Mucosa of rectum (tissue), 2 donors: ENCODE measurements at regions not wholly inside any gene's neighbourhood (a gene's known extent, or its start where the extent isn't known, plus 50 kb on each side); places are given as distances from the start of the nearest gene placed in this dataset.

ENCODE experiments used
- H3K27ac ChIP-seq, 2 donors: one replicate each; pipeline ENCODE4 v1.7.0; 2013; ENCODE audit warnings: inconsistent platforms in 2 of 2, low read depth in 2 of 2, low read length in 2 of 2
- H3K27me3 ChIP-seq, 2 donors: one replicate each; pipeline ENCODE4 v1.7.0; 2013; ENCODE audit warnings: low read length in 2 of 2; ENCODE audit not compliant: control insufficient read depth in 2 of 2, insufficient read depth in 2 of 2
- H3K36me3 ChIP-seq, 2 donors: one replicate each; pipeline ENCODE4 v1.7.0; 2013; ENCODE audit warnings: low read length in 2 of 2; ENCODE audit not compliant: control insufficient read depth in 2 of 2, insufficient read depth in 2 of 2
- H3K4me1 ChIP-seq, 2 donors: one replicate each; pipeline ENCODE4 v1.7.0; 2013; ENCODE audit warnings: low read length in 2 of 2, mild to moderate bottlenecking in 1 of 2; ENCODE audit not compliant: control insufficient read depth in 2 of 2, insufficient read depth in 2 of 2
- H3K4me3 ChIP-seq, 2 donors: one replicate each; pipeline ENCODE4 v1.7.0; 2013; ENCODE audit warnings: low read length in 2 of 2
- H3K9ac ChIP-seq, 2 donors: one replicate each; pipeline ENCODE4 v1.7.0; 2013; ENCODE audit warnings: low read length in 2 of 2, low read depth in 1 of 2, mild to moderate bottlenecking in 1 of 2
- H3K9me3 ChIP-seq, 2 donors: one replicate each; pipeline ENCODE4 v1.7.0; 2013; ENCODE audit warnings: low read length in 2 of 2; ENCODE audit not compliant: control insufficient read depth in 2 of 2
- donor health status: healthy.
- donor health status: Normal muscosa, but diverticular disease.

- H3K27me3 ChIP-seq = peaks cover 0 to 7% of the 10 kb centered on the region in 2 donors
- no peak overlapping the region for H3K9ac ChIP-seq
- H3K4me1 ChIP-seq = no peaks in the 10 kb centered on the region
- H3K27ac ChIP-seq = no peak overlapping the region
- H3K36me3 ChIP-seq = no peaks in the 10 kb centered on the region
- H3K9me3 ChIP-seq = no peaks in the 10 kb centered on the region
- no peak overlapping the region for H3K4me3 ChIP-seq
Measured at GRCh38 chr5:176725521-176726280, 78.4 kb downstream of the TSPAN17 start.

GRCh38 chr5:176726746-176727527 lies 79.7 kb downstream of the TSPAN17 start:
- no peak overlapping the region for H3K9ac ChIP-seq
- peaks cover 0 to 7% of the 10 kb centered on the region in 2 donors for H3K27me3 ChIP-seq
- H3K4me3 ChIP-seq = no peak overlapping the region
- H3K36me3 ChIP-seq = no peaks in the 10 kb centered on the region
- H3K27ac ChIP-seq = no peak overlapping the region
- H3K4me1 ChIP-seq = no peaks in the 10 kb centered on the region
- H3K9me3 ChIP-seq = no peaks in the 10 kb centered on the region

DNA sequence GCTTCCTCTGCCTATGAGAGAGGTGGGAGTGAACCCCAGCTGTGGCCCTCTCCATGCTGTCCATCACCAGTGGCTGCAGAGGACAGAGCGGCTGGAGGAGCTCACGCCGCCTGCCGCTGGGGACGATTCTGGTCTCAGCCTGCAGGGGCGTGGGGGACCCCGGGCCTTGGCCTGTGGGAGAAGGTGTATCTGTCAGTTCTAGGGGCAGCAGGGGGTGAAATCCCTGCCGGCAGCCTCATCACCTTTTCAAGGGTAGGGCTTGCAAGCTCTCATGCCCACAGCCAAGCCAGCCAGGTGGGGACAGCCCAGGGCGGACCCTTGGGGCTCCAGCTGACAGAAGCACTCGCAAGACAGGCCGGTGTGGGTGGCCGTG lies 80.2 kb downstream of the TSPAN17 start:
- Histone ChIP-seq H3K27me3 (peaks cover 0 to 7% of the 10 kb centered on the region in 2 donors), H3K9me3 (no peaks in the 10 kb centered on the region), H3K4me3 (no peak overlapping the region), H3K4me1 (no peaks in the 10 kb centered on the region), H3K36me3 (no peaks in the 10 kb centered on the region), H3K27ac (no peak overlapping the region), H3K9ac (no peak overlapping the region)

- H3K27me3 ChIP-seq = peaks cover 0 to 7% of the 10 kb centered on the region in 2 donors
Measured at GRCh38 chr5:176727983-176728675, 80.8 kb downstream of the TSPAN17 start.

GRCh38 chr5:176728831-176729251 lies 81.5 kb upstream of the UNC5A start:
- no peaks in the 10 kb centered on the region for H3K4me1 ChIP-seq
- H3K27ac ChIP-seq = no peak overlapping the region
- H3K27me3 ChIP-seq = peaks cover 0 to 7% of the 10 kb centered on the region in 2 donors
- no peak overlapping the region for H3K9ac ChIP-seq
- H3K9me3 ChIP-seq = no peaks in the 10 kb centered on the region
- H3K36me3 ChIP-seq = no peaks in the 10 kb centered on the region
- no peak overlapping the region for H3K4me3 ChIP-seq

More at GRCh38 chr5:176727983-176728675, 80.8 kb downstream of the TSPAN17 start:
- Histone ChIP-seq H3K27ac (no peak overlapping the region), H3K9ac (no peak overlapping the region), H3K9me3 (no peaks in the 10 kb centered on the region), H3K4me1 (no peaks in the 10 kb centered on the region), H3K36me3 (no peaks in the 10 kb centered on the region), H3K4me3 (no peak overlapping the region)

DNA sequence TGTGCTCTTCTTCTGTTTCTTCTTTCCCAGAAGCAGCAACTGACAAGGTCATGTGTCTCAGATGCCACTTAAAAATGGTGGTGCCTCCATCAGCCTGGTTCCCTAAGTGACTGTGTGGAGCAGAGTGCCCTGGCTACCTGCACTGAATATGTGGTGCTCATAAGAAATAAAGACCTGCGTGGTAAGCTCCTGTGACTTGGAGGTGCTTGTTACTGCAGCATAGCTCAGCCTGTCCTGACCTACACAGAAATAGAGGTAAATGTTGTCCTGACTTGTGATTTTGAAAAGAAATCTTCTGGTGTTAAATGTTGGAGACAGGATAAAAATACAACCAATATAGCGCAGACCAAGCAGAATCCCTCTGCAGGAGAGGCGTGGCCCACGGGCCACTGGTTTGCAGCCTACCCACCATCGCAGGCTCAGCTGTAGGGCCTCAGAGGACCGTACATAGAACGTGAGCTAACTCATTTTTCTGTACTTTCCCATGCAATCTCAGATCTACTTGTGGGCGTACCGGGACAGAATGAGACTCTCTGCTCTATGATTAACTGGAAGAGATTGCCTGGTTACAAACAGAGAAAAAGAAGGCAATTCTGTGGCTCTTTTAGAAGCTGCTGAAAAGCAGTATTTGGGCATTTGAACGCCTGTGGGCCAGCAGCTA lies 79.4 kb upstream of the UNC5A start:
- H3K4me3 ChIP-seq = no peak overlapping the region
- H3K27ac ChIP-seq = no peak overlapping the region
- H3K9me3 ChIP-seq = no peaks in the 10 kb centered on the region
- peaks cover 0 to 7% of the 10 kb centered on the region in 2 donors for H3K27me3 ChIP-seq
- H3K9ac ChIP-seq = no peak overlapping the region
- no peaks in the 10 kb centered on the region for H3K4me1 ChIP-seq
- H3K36me3 ChIP-seq = no peaks in the 10 kb centered on the region

GRCh38 chr5:176731506-176732160 lies 78.7 kb upstream of the UNC5A start:
- no peaks in the 10 kb centered on the region for H3K36me3 ChIP-seq
- no peaks in the 10 kb centered on the region for H3K9me3 ChIP-seq
- no peak overlapping the region for H3K4me3 ChIP-seq
- H3K27me3 ChIP-seq = peaks cover 3 to 5% of the 10 kb centered on the region in 2 donors
- no peak overlapping the region for H3K27ac ChIP-seq
- no peaks in the 10 kb centered on the region for H3K4me1 ChIP-seq
- H3K9ac ChIP-seq = no peak overlapping the region

- Histone ChIP-seq H3K9me3 (no peaks in the 10 kb centered on the region), H3K27me3 (peaks cover 3 to 4% of the 10 kb centered on the region in 2 donors), H3K27ac (no peak overlapping the region)
Measured at GRCh38 chr5:176732306-176732705, 78.1 kb upstream of the UNC5A start.

GRCh38 chr5:176732736-176733405 lies 77.5 kb upstream of the UNC5A start:
- no peak overlapping the region for H3K27ac ChIP-seq
- no peak overlapping the region for H3K4me3 ChIP-seq
- no peak overlapping the region for H3K9ac ChIP-seq
- no peaks in the 10 kb centered on the region for H3K36me3 ChIP-seq
- H3K4me1 ChIP-seq = no peaks in the 10 kb centered on the region
- H3K9me3 ChIP-seq = no peaks in the 10 kb centered on the region
- peaks cover 3 to 4% of the 10 kb centered on the region in 2 donors for H3K27me3 ChIP-seq

More at GRCh38 chr5:176732306-176732705, 78.1 kb upstream of the UNC5A start:
- no peaks in the 10 kb centered on the region for H3K4me1 ChIP-seq
- no peak overlapping the region for H3K9ac ChIP-seq
- H3K4me3 ChIP-seq = no peak overlapping the region
- H3K36me3 ChIP-seq = no peaks in the 10 kb centered on the region
